ENCODE measurements at regions not wholly inside any gene's neighbourhood (a gene's known extent, or its start where the extent isn't known, plus 50 kb on each side); places are given as distances from the start of the nearest gene placed in this dataset.

DNA sequence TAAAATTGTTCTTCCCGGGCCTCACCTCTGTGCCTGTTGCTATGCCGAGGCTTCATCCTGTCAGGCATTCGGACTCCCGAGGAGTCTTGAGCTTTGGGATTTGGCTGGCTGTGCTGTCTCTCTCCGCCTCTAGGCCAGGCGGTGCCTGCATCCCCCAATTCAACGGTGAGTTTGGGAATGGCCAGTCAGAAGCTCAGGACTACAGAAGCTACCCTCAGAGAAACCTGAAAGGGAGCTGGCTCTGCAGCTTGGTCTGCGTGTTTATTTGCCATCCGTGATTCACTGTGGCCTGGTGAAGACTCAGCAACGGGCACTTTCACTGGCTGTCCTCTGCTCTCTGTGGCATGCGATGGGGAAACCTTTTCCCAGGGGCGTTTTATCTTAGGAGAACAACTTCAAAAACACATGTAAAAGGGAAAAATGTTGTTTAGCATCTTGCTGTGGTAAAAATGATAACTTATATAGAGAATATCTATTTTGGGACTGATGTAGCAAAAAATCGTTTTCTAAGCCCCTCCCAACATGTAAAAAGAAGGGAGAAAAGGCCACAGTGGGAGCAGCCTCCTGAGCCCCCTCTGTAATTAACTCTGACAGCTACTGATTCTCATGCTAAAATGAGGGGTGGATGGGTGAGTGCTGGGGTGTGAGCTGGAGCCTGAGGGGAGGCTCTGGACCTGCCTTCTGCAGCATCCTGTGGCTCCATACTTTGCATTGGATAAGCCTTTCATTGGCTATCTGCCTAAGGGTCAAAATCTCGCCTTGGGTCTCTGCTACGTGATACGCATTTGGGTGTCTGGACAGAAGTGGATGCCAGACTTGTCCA lies 103.4 kb upstream of the KLHL25 start:
- H3K4me1 ChIP-seq (ENCODE audit: control insufficient read depth, insufficient read depth, low read length), result no peaks in the 10 kb centered on the region
- no peak for TF ChIP-seq CTCF (IDR thresholded peaks at IDR 0.05)
- Mint-ChIP-seq H3K4me3 (no peak overlapping the region), H3K4me1 (peaks cover 14% of the 10 kb centered on the region in 2 donors), H3K36me3 (no peaks in the 10 kb centered on the region), H3K27me3 (ENCODE audit: low read depth in 2 of 2) (peaks cover 8 to 27% of the 10 kb centered on the region in 2 donors), H3K9me3 (peaks cover 5 to 11% of the 10 kb centered on the region in 2 donors), H3K27ac (peak overlapping the region in 1 of 2 donors; percentile 10)
- intact Hi-C loops (cut with micrococcal nuclease), result no loop called here
- no peaks in the 10 kb centered on the region for H3K36me3 ChIP-seq (ENCODE audit: control insufficient read depth, insufficient read depth, low read length)
- no peak overlapping the region for H3K27ac ChIP-seq (ENCODE audit: low read length)
- H3K4me3 ChIP-seq (ENCODE audit: low read length), result no peak overlapping the region
- DNase-seq, result no peak
- H3K27me3 ChIP-seq (ENCODE audit: control insufficient read depth, insufficient read depth, low read length), result no peaks in the 10 kb centered on the region
- no peaks in the 10 kb centered on the region for H3K9me3 ChIP-seq (ENCODE audit: control insufficient read depth, insufficient read depth, low read length)
- no peak for ATAC-seq
- WGBS (ENCODE audit: insufficient coverage), result 50% methylated on average over 14 of the region's 16 CpGs

GRCh38 chr15:85899927-85900326 lies 105.2 kb upstream of the KLHL25 start:
- no peak overlapping the region for H3K4me3 Mint-ChIP-seq
- peaks cover 14% of the 10 kb centered on the region in 2 donors for H3K4me1 Mint-ChIP-seq
- H3K36me3 ChIP-seq (ENCODE audit: control insufficient read depth, insufficient read depth, low read length), result no peaks in the 10 kb centered on the region
- 74% methylated on average over 9 of the region's 9 CpGs for WGBS (ENCODE audit: insufficient coverage)
- no peak for TF ChIP-seq CTCF (IDR thresholded peaks at IDR 0.05)
- no peak overlapping the region for H3K27ac ChIP-seq (ENCODE audit: low read length)
- no peaks in the 10 kb centered on the region for H3K27me3 ChIP-seq (ENCODE audit: control insufficient read depth, insufficient read depth, low read length)
- intact Hi-C loops (cut with micrococcal nuclease), result no loop called here
- no peaks in the 10 kb centered on the region for H3K4me1 ChIP-seq (ENCODE audit: control insufficient read depth, insufficient read depth, low read length)
- peaks cover 10 to 19% of the 10 kb centered on the region in 2 donors for H3K27me3 Mint-ChIP-seq (ENCODE audit: low read depth in 2 of 2)
- H3K36me3 Mint-ChIP-seq, result no peaks in the 10 kb centered on the region
- peaks cover 5 to 11% of the 10 kb centered on the region in 2 donors for H3K9me3 Mint-ChIP-seq
- no peak for DNase-seq
- ATAC-seq, result no peak
- no peak overlapping the region for H3K27ac Mint-ChIP-seq
- H3K4me3 ChIP-seq (ENCODE audit: low read length), result no peak overlapping the region
- H3K9me3 ChIP-seq (ENCODE audit: control insufficient read depth, insufficient read depth, low read length), result no peaks in the 10 kb centered on the region

DNA sequence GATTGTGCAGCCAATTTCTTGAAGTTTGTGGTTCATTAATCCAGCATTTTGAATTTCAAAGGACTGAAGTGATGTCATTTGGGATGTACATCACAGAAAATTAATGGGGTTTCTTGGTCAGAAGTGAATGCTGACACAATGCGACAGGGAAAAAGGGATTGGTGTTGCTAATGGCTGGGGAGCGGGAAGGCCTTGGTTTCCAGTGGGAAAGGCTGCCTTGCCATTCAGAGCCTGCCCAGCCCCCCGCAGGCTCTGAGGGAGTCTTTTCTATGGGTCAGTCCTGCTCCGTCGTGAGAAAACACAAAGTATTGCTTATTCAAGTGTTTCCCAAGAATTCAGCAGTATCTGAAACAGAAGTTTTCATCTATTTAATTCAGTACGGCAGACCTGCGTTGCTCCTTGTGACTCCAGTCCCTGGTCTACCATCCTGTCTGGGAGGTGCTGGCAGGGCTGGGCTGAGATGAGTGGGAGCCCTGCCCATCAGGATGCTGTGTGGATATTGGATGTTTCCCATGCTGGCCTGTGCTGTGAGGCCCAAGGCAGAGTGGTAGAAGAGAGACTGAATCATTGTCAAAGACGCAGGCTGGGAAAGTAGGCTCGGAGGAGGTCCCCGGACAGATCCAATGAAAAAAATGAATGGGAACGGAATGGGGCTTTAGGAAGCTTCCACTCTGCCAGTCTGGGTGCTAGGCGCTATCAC lies 111.2 kb upstream of the KLHL25 start:
- no peaks in the 10 kb centered on the region for H3K27me3 ChIP-seq (ENCODE audit: control insufficient read depth, insufficient read depth, low read length)
- peaks cover 7 to 18% of the 10 kb centered on the region in 2 donors for H3K27me3 Mint-ChIP-seq (ENCODE audit: low read depth in 2 of 2)
- no peak overlapping the region for H3K27ac Mint-ChIP-seq
- no peaks in the 10 kb centered on the region for H3K36me3 Mint-ChIP-seq
- no peak overlapping the region for H3K4me3 Mint-ChIP-seq
- no peak overlapping the region for H3K27ac ChIP-seq (ENCODE audit: low read length)
- no peak for DNase-seq
- no peak for TF ChIP-seq CTCF (IDR thresholded peaks at IDR 0.05)
- H3K4me1 ChIP-seq (ENCODE audit: control insufficient read depth, insufficient read depth, low read length), result no peaks in the 10 kb centered on the region
- no peaks in the 10 kb centered on the region for H3K36me3 ChIP-seq (ENCODE audit: control insufficient read depth, insufficient read depth, low read length)
- ATAC-seq, result no peak
- 84% methylated on average over 12 of the region's 12 CpGs for WGBS (ENCODE audit: insufficient coverage)
- H3K4me3 ChIP-seq (ENCODE audit: low read length), result no peak overlapping the region
- H3K9me3 Mint-ChIP-seq, result no peaks in the 10 kb centered on the region
- no peaks in the 10 kb centered on the region for H3K9me3 ChIP-seq (ENCODE audit: control insufficient read depth, insufficient read depth, low read length)
- no peaks in the 10 kb centered on the region for H3K4me1 Mint-ChIP-seq
- intact Hi-C loops (cut with micrococcal nuclease), result no loop called here
